RWPE1 (cell line): ENCODE measurements at regions not wholly inside any gene's neighbourhood (a gene's known extent, or its start where the extent isn't known, plus 50 kb on each side); places are given as distances from the start of the nearest gene placed in this dataset.
"Not testable (repeated sequence)": the region's sequence is repeated elsewhere in the genome, so short reads cannot be mapped to it uniquely, and the experiment has no call there.

Source experiments
- CTCF ChIA-PET: fragments of 350-600 bp; sonication (Branson Sonifier 250); formaldehyde crosslinking; extraction: SDS; loops from one replicate; lab custom pipeline; 2021; lab: Yijun Ruan, JAX
- POLR2A ChIA-PET: fragments of 400-600 bp; formaldehyde crosslinking; extraction: SDS; loops from one replicate; lab custom pipeline; 2020; ENCODE audit warnings: antibody characterized with exemption; ENCODE audit not compliant: low non-redundant PET; lab: Yijun Ruan, JAX
- DNase-seq: peaks from one replicate; pipeline ENCODE4 v3.0.0; 2012; ENCODE audit warnings: low spot score
- H3K27ac ChIP-seq: fragments of 450-650 bp; 2 replicates; pipeline ENCODE4 v1.5.1; 2017
- CTCF ChIP-seq: fragments of 450-650 bp; conservative IDR thresholded peaks from 2 replicates; pipeline ENCODE4 v1.5.1; 2017; ENCODE audit warnings: low read depth, mild to moderate bottlenecking

GRCh38 chr3:96330795-96331194, 483.6 kb upstream of the EPHA6 start:
- CTCF ChIA-PET: no interaction called here
- DNase-seq: no peak
- POLR2A ChIA-PET: no interaction called here
- TF ChIP-seq CTCF: no peak
- no peak overlapping the region for H3K27ac ChIP-seq

GRCh38 chr3:96331341-96331740, 483.1 kb upstream of the EPHA6 start:
- H3K27ac ChIP-seq: no peak overlapping the region
- ChIA-PET CTCF (interaction anchor here (0.7 kb wide), 1 partner anchor 521 kb away, joined by 6 read pairs; no protein-coding TSS in a partner anchor), POLR2A (no interaction called here)
- 0 out of 2 replicates have a peak, but pooled peaks have one; percentile 10 for TF ChIP-seq CTCF
- DNase-seq: peak; percentile 22

- CTCF ChIA-PET: no interaction called here
Observed at GRCh38 chr3:96334779-96335178, 479.6 kb upstream of the EPHA6 start.

GRCh38 chr3:96347289-96347688, 467.1 kb upstream of the EPHA6 start:
- CTCF ChIA-PET: no interaction called here
- POLR2A ChIA-PET: no interaction called here
- no peak overlapping the region for H3K27ac ChIP-seq
- TF ChIP-seq CTCF: no peak
- DNase-seq: no peak

More at GRCh38 chr3:96334779-96335178, 479.6 kb upstream of the EPHA6 start:
- no peak for DNase-seq
- H3K27ac ChIP-seq: no peak overlapping the region
- POLR2A ChIA-PET: no interaction called here
- no peak for TF ChIP-seq CTCF

GRCh38 chr3:96351598-96351997, 462.8 kb upstream of the EPHA6 start:
- H3K27ac ChIP-seq, POLR2A ChIA-PET, CTCF ChIA-PET, DNase-seq: not testable (repeated sequence)

GRCh38 chr3:96354106-96354505, 460.3 kb upstream of the EPHA6 start:
- no peak overlapping the region for H3K27ac ChIP-seq
- ChIA-PET CTCF (no interaction called here), POLR2A (no interaction called here)
- no peak for TF ChIP-seq CTCF
- DNase-seq: no peak

GRCh38 chr3:96354742-96355141, 459.7 kb upstream of the EPHA6 start:
- TF ChIP-seq CTCF: no peak
- POLR2A ChIA-PET: no interaction called here
- DNase-seq: peak; percentile 69
- CTCF ChIA-PET: no interaction called here
- no peak overlapping the region for H3K27ac ChIP-seq
